Stimulated activated CD4-positive, alpha-beta T cell treated with anti-CD3 and anti-CD28 coated beads, Interleukin-12 subunit alpha, Interleukin-12 subunit beta, amount 100 ng/mL, for 24 hours (primary cell): ENCODE measurements at regions not wholly inside any gene's neighbourhood (a gene's known extent, or its start where the extent isn't known, plus 50 kb on each side); places are given as distances from the start of the nearest gene placed in this dataset.

Experiments
- DNase-seq, 2 experiments: peaks; one replicate each; pipeline ENCODE4 v3.0.0-alpha.2; 2020; ENCODE audit warnings: low read depth in 2 of 2

DNA sequence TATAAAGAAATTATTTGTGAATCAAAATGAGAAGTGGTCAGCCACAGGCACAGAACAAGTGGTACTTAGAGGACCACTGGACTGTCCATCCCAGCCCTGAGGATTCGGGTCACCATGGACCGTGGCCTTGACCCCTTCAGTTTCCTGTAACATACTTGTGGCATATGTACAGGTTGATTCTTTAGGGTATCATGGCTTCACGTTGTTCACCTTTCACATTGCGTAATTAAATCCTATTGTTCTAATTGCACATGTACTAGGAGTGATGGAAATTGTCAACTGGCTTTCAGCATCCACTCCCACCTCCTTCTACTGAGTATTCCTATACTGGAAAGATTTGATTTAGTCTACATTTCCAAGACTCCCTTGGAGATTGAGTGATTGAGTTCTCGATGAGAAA, 148.3 kb upstream of the GJB5 start:
- no peak for DNase-seq

DNA sequence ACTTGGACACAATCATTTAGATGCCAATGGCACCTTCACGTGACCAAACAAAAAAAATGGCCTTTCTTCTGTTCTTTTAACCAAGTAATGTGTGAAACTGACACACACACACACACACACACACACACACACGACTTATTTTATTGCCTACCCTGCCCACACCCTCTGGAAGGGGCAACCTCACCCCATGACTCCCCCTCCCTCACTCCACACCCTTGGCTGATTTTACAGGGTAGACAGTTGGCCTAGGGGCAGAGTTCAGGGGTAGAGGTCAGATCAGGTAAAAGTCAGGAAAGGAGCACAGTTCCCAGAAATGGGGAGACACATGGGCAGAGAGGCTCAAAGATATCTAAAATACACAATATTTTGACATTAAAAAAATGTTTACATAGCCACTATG, 144.8 kb upstream of the GJB5 start:
- DNase-seq, result no peak

DNA sequence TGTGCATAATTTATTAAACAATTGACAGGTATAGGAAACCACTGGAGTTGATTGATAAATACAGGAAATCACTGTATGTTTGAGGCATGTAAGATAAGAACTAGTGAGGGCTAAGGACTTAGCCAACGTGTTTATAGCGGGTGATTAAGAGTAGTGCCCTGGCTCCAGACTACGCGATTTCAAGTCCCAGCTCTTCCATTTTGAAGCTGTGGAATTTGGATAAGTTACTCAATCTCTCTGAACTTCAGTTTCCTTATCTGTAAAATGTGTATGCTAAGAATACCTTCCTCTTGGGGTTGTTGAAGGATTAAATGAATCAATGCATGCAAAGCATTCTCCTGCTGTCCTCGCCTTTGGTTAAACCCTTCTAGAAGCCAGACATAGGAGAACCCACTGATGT, 143.3 kb upstream of the GJB5 start:
- no peak for DNase-seq

DNA sequence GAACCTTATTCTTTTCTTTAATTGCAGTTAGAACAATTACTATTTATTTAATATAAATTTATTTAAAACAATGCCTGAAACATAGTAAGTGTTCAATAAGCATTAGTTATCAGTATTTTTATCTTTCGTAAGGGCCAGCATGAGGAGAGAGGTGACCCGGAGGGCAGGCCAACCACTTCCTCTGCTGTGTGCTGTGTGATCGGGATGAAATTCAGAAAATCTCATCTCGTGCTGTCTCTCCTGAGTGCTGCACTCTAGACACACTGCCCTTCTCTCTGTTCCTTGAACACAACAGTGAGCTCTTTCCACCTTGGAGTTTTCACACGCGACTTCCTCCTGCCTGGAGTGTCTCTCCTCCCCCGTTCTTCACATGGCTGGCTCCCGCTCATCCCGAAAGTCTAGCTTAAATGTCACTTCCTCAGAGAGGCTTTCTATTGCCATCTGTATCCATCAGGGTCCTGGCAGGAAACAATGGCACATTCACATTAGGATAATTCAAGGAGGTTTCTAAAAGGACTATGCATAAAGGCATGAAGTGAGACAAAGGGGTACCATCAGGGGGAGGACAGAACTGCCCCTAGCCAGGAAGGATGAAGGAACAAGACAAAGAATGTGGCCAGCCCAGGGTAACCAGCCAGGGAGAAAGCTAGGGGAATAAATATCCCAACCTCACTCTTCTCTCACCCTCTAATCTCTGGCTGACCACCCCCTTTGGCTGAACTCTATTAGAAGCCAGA, 142.6 kb upstream of the GJB5 start:
- DNase-seq, result no peak

DNA sequence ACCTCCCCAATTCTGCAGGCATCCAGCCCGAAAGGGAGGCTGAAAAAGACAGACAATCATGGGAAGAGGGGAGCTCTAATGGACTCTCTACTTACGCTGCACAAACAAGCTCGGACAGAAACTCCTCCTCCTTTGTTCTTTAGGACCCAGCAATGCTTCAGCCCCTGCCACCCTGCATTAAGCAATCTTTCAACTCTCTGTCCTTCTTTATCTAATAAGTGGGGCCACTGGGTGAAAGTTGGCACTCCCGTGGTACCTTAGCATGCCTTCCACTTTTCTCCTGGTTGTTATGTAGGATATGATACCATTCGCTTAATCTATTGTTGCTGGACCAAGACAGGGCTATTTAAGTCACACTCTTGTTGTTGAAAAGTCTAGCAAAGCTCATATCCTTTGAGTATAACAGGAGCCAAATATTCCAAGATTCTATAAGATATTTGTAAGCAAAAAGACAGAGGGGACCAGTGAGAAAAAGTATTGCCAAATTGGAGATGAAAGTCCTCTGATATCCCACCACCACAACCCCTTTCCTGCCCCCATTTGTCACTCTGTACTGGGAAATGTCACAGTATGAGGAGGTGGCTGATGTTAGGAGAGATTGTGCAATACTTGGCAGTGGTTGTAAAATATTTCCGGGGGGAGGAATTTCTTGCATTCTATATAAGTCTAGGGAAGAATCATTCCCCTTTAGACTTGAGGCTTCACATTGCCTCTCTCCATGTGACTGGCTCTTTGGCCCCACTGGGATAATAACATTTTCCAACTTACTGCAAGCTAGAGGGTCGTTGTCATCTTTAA, 137.3 kb upstream of the GJB5 start:
- no peak for DNase-seq

DNA sequence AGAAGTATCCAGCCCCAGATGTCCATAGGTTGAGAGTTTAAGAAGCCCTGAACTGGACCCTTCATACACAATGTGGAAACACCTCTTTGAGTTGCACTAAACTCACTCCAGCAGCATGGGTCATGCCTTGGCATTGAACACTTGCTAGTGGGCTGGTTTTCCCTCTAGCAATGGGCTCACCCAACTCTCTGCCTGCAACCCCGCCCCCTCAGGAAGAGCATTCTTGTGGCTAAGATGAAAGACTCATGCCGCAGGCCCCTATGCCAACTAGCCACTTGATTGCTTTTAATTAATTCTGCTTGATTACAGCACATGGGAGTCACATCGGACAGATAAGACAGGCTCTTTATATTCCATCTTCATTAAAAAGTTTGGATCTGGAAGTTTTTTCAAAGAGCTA, 136.5 kb upstream of the GJB5 start:
- DNase-seq, result no peak

DNA sequence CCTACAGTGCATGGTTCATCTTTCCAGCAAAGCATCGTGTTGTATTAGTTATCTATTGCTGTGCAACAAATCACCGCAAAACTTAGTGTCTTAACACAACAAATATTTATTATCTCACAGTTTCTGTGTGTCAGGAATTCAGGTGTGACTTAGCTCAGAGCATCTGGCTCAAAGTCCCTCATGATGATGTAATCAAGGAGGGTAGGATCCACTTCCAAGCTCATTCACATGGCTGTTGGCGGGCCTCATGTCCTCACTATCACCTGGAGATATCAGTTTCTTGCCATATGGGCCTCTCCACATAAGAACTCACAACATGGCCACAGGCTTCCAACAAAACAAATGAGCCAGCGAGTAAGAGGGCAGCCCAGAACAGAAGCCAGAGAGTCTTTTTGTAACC, 135.6 kb upstream of the GJB5 start:
- no peak for DNase-seq

DNA sequence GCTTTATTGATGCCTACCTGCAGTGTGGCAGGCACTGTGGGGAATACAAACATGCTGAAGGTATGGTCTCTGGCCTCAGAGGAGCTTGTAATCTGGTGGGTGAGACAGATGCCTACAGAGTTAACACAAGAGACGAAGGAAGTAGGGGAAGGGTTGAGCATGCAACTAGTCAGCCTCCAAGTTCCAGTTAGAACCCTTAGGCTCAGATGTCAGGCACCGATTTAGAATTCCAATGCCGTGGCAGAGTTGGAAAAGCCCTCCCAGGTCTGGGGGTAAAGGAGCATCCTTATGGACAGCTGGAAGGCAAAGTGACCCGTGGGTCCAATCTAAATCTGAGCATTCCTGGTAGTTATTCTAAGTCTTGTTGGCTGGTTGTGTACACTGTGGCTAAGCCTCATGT, 132.9 kb upstream of the GJB5 start:
- DNase-seq, result no peak

DNA sequence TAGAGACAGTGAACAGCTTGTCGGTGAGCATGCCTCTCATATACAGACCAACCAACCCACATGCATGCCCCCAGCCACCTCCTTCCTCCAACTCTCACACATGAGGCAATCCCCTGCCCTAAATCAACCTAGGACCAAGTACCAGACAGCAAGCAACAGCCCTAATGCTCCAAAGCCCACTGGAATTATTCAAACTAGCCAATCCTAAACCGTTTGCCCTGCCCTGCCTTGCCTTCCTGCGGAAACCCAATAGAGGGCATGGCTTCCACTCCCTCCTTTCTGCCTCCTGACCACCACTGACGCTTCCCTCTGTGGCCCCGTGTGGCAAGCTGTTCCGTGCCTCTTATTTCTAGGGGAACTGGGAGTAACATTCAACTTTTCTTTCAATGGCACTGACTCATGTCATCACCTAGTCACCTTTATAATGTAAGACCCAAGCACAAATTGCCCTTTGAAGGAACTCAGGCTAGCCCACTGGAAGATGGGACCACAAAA, 129.3 kb upstream of the GJB5 start:
- DNase-seq, result no peak

DNA sequence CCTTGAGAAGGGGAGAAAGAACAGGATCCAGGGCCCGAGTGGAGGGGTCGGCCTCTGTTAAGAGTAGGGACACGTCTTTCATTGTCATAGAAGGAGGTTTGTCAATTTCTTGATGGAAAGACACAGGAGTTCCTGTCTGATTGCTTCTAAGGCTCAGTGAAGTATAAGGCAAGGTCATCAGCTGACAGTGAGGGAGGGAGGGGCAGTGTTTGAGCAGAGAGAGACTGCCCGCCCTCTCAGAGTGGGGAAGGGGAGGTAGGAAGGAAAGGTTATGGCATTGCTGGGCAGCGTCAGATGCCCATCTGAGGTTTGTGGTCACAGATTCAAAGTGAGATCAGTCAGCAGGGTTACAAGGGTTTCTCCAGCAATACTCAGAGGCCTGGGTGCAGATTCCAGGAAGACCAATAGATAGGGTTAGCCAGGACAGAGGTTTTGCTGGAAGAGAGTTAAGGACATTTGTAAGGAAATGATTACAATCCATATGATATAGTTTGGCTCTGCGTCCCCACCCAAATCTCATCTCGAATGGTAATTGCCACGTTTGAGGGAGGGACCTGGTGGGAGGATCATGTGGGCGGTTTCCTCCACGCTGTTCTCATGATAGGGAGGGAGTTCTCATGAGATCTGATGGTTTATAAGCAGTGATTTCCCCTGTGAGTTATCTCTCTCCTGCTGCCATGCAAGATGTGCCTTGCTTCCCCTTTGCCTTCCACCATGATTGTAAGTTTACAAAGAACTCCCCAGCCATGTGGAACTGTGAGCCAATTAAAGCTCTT, 127.2 kb upstream of the GJB5 start:
- DNase-seq, result no peak

DNA sequence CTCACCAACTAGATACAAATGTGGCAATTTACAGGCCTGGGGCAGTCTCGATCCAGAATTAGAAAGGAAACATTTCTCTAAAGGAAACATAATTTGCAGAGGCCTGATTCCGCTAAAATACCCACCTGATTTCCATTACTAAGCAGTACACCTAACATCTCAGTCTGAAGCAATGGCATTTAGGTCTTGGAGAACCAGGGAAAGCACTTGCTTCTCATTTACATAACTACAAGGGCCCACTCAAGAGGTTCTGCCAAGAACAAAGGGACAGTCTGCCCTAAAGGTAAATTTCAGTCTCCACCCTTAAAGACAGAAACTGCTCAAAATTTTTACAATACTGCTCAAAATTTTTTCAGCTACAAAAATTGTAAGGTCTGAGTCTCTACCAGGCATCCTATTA, 123.7 kb upstream of the GJB5 start:
- no peak for DNase-seq

DNA sequence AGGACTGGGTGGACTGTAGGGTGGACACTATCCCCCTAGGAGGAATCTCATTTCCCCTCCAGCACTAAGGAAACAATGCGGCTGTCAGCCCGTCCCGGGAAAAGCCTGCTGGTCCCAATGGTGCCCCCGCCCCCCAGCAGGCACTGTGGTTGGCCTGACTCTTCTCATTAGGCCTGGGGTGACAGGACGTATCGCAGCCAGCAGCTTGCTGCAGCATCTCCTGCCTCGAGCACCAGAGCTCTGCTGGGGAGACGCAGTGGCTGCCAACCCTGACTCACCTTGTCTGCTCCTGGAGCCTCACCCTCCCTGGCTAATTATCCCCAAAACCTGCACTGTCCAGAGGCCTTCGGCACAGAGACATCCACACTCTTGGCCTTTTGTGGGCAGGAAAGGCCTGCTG, 115.1 kb upstream of the GJB5 start:
- DNase-seq, result no peak

DNA sequence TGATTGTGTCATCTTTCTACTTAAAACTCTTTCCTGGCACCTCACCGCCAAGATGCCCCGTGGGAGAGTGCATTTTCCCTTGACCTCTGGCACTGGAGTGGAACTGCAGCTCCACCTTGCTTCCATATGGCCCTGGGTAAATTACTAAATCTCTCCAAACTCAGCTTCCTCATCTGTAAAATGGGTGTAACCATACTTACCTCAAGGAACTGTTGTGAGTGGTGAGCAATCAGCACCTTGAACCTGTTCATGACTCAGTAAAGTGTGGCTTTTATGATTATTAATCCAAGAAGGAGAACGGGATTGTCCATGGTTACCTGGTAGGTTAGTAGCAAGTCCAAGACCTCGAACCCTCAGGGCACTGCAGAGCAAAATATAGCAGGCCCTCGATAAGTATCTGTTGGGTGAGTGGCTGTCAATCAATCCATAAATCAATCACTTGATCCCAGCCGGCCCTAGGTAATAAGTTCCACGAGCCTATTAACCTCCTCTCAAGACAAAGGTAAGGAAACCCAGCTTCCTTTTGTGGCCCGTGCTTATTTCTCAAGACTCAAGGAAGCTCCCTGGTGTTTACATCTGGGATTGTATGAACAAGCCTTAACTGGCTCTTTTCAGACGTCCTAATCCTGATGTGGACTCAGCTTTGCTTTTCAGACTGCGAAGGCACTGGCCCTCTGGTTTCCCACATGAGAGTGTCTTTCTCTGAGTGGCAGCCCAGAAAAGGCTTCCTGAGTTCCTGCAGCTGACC, 114.0 kb upstream of the GJB5 start:
- DNase-seq, result no peak

DNA sequence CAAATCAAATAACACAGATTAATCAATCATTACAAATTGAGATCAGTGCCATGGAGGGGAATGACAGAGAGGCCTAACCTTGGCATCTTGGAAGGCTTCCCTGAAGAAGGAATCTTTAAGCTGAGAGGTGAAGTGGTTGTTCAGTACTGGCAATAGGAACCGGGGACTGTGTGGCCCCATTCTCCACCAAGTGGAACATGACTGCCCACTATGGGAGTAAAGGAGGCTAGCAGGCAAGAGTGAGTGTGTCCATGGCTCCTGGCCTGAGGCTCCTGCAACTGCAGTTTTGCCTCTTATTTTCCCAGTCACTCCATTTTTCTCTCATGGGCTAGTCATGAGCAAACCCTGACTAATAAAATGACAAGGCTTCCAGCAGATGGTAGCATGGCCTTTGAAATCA, 112.2 kb upstream of the GJB5 start:
- no peak for DNase-seq

DNA sequence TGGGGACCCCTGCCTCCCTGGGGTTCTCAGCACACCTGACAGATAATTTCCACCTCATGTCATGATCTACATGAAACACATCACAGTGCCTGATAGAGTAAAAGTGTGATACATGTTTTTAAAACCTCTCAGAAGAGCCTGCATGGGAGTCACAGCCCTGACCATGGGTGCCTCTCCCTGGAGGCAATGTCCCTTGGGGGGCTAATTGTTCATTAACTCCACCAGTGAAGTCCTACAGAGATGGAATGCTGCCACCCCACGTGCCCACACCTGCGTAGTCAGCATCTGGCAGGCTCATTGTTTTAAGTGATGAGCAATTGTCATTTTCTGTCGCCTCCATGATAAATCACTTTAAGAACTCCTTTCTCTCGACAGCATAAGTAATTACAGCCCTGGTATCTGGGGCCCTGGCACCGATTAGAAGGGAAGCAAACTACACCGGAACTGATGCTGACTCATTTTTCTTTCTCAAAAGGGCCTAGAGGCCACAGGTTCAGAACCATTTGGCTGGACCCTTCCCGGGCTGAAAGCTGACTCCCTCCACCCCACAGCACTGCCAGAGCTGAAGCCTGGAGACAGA, 109.6 kb upstream of the GJB5 start:
- no peak for DNase-seq

DNA sequence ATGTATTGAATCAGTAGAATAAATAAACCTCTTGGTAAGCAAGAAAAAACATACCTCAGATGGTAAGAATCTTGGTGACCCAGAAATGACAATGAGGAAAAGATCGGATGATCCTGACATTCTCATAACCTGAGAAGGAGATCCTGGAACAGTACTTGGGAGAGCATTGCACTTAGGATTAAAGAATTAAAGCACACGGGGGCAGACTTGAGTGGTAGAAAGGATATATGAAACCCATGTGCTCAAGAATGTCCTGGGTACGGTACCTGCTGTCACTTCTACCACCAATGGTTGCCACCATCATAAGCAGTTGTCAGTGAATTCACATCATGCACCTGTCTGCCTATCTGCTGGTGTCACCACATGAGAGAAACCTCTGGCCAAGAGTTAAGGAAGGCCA, 108.9 kb upstream of the GJB5 start:
- no peak for DNase-seq

DNA sequence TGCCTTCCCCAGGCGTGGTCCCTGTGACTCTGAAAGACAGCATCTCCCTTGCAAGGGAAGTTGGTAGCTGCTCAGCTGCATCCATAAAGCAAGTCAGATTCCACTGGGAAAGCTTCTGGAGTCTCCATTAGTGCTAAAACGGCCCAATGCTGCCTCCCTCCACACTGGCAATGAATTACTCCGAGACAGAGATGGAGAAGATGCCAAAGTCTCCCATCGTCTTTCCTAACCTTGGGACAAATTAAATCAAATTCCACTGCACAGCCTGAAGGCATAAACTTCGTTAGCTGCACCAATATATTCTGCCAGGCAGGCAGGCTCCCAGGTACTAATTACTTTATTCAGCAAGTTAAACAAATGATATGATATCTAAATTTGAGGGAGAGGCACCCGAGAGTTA, 106.3 kb upstream of the GJB5 start:
- no peak for DNase-seq

DNA sequence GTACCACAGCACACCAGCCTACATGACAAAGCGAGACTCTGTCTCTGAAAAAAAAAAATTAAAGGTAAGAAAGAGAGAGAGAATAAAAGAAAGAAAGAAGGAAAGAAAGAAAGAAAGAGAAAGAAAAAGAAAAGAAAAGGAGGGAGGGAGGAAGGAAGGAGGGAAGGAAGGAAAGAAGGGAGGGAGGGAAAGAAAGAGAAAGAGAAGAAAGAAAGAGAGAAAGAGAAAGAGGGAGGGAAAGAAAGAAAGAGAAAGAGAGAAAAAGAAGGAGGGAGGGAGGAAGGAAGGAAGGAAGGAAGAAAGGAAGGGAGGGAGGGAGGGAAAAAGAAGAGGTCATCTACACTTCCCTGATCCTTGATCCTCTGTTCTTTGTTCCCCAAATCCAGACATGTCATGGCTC, 104.8 kb upstream of the GJB5 start:
- no peak for DNase-seq

DNA sequence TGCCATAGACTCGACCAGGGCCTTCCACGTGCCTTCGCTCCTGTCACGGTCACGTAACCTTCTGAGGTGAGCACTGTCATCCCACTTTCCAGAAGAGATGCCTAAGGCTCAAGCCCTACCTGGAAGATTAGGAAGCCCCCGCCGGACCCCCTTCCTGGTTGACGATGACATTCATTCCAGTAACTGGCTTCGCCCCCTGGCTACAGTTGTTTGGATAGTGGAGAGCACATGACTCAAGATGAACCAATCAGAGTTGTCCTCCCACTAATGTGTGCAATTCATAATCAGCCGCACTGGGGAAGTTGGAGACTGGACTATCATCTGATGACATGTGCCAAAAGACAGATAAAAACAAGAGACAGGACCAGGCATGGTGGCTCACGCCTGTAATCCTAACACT, 104.0 kb upstream of the GJB5 start:
- DNase-seq, result no peak

DNA sequence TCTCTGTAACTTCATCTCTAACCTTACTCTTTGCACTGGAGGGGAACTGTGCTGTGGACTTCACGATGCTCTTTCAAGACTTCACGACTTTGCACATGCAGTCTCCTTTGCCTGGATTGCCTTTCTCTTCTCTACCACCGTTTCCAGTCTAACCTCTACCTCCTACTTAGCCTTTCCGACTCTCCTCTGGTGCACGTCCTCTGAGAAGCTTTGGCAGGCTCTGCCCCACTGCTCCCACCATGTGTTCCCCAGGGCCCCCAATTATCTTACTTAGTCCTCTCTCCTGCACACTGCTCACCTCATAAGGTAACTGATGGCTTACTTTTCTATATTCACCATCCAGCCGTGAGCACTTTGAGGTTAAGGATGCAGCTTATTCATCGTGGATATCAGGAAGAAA, 101.7 kb upstream of the GJB5 start:
- DNase-seq, result no peak

DNA sequence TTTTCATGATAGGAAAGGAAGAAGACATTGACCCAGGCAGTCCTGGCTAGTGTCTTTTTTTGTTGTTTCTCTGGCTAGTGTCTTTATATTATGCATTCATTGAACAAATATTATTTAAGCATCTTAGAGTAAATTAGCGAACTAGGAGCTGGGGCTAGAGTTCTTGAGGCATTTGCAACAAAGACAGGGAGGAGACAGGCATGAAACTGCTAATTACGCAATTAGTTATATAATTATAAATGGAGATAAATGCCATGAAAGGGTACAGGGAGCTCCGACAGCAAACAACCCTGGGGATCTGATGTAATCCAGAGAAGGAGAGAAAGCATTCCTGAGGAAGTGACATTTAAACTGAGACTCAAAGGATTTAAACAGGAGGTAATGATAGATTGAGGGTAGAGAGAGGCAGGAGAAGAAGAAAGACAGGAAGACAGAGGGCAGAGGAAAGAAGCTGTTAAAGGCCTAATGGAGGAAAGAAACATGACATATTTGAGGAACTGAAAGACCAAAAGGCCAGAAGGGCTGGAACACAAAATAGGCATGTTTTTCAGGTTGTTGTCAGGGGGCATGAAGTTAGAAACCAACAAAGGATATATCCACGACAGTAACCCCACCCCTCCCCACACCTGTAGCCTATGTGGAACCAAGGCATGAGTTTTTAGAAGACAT, 99.5 kb upstream of the GJB5 start:
- no peak for DNase-seq
